PC-3 (cell line): ENCODE measurements at regions not wholly inside any gene's neighbourhood (a gene's known extent, or its start where the extent isn't known, plus 50 kb on each side); places are given as distances from the start of the nearest gene placed in this dataset.

Source experiments
- CTCF ChIP-seq: fragments of 300-600 bp; sonication (generic); conservative IDR thresholded peaks from 2 replicates; pipeline ENCODE4 v1.5.1; 2017; ENCODE audit warnings: antibody characterized with exemption, low read depth, mild to moderate bottlenecking, low read length
- EZH2 ChIP-seq: fragments of 300-600 bp; sonication (generic); IDR thresholded peaks from one replicate; pipeline ENCODE4 v1.6.1; 2017; ENCODE audit warnings: antibody characterized with exemption, mild to moderate bottlenecking, low read length; ENCODE audit not compliant: unreplicated experiment
- EZH2phosphoT487 ChIP-seq: fragments of 300-600 bp; sonication (generic); IDR thresholded peaks from 2 replicates; pipeline ENCODE4 v1.6.1; 2018; ENCODE audit warnings: mild to moderate bottlenecking, antibody characterized with exemption, low read length, borderline replicate concordance

GRCh38 chr17:65442691-65443090 is 118.8 kb downstream of the AXIN2 start:
- no peak for TF ChIP-seq CTCF
- TF ChIP-seq EZH2 = no peak
- TF ChIP-seq EZH2phosphoT487 = no peak
